Inferior parietal cortex (tissue), 1 donor: ENCODE measurements at regions not wholly inside any gene's neighbourhood (a gene's known extent, or its start where the extent isn't known, plus 50 kb on each side); places are given as distances from the start of the nearest gene placed in this dataset.

Experiments used
- DNase-seq: peaks from one replicate; pipeline ENCODE4 v3.0.0-alpha.2; 2016; ENCODE audit errors: extremely low spot score

DNA sequence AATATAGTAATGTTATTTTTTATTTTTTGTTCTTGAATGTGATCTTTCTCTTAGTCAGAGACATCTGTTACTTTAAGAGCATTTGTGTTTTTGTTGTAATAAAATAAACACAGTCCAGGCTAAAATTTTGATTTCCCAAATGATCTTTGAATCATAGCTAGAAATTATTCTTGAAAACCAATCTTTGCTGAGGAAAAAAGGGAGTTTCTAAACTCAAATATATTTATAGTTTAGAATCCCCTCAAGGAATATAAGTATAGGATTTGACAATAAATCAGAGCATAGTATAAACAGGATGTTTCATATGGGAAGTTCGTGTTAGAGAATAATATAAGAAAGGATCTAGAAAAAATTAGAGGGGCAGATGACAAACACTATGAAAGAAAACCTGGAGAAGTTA lies 118.8 kb upstream of the ADAMTS19 start:
- DNase-seq = no peak

DNA sequence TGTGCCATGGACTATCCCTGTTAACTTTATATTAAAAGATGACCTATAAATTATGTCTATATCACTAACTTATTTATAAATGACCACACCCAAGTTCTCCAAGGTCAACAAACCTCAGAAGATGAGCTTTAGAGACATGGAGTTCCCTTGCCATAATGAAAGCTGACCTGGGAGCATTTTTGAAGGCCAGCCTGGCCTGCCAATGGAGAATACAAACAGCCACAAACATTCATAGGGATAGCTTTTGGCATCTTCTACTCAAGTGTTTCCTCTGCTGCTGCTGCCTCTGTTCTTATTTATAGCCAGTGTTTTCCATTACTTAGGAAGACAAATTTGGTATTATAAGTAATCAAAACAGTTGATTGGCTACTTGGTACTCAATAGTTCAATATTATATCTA lies 117.3 kb upstream of the ADAMTS19 start:
- no peak for DNase-seq

DNA sequence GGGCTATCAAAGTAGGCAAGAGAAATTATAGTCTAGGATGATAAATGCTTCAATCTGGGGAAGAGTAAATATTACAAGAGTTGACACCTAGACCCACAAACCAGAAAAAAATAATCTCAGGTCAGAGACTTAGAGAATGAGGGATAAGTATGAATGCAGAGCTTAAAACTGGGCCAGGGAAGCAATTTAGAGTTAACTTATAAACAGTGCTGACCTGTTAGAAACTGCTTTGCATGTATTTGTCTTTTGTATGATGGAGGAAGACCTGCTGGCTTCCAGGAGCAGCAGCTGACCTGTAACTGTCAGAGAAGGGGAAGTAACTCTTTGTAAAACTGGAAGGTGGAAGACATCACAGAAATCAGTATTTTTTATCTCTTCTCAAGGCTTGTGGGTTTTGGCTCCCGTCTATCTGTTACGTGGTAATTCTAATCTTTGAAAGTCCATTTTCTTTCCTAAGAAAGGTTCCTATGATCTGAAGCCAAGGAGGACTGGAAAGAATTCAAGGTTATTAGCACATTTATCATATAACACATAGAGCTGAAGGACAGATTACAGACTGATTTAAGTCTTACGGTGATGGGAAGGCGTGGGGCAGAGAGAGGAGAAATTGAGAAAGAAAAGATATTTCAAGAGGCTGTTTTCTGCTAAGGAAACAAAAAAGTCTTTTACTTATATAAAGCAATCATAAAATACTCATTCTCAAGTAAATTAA lies 114.7 kb upstream of the ADAMTS19 start:
- DNase-seq = no peak

DNA sequence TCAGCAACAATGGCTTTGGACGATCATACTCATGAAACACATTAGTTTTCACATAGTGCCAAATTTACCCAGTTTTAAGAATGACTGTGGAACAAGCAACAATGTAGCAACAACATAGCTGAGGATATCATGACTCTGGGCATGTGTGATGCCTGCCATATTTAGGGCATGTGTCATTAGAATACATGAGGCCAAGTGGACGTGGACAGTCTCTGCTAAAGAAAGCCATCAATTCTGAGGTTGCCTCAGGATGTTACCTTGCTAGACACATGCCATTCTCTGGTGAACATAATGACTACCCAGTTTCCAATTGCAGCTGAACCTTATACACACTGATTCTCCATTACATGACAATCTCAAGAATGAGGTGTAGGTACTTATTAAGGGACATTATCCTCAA lies 103.3 kb upstream of the ADAMTS19 start:
- no peak for DNase-seq

DNA sequence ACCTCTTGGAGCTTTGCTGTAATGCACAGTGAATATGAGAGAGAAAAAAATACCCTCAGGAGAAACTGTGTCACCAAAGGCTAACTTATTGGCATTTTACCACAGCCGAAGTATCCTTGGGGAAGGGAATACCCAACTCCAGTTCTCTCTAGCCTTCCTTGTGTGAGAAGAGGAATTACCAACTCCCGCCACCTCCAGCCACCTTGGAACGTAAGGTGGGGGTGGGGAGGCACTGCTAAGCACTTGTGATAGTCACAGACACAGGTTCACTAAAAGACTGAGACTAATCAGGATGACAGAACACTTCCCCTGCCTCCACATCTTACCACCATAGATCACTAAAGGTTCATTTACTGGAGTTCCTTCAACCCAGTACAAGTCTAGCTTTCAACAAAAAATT lies 102.0 kb upstream of the ADAMTS19 start:
- no peak for DNase-seq

DNA sequence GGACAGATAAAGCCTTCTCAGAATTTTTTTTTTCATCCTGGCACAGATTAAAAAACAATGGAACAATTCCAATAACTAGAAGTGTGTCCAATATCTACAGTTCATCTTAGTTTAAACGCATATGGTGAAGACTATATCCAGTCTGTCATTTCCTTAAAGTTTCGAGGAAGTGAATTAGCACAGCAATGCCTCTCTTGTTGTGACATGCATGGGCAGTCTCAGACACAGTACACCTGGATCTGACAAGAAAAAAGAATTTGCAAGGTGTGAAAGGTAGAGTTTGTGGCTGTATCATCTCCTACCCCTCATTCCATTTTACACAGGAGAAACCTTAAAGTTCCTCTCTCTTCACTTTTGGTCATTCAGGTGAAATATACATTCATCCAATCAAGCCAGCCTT lies 100.6 kb upstream of the ADAMTS19 start:
- no peak for DNase-seq

DNA sequence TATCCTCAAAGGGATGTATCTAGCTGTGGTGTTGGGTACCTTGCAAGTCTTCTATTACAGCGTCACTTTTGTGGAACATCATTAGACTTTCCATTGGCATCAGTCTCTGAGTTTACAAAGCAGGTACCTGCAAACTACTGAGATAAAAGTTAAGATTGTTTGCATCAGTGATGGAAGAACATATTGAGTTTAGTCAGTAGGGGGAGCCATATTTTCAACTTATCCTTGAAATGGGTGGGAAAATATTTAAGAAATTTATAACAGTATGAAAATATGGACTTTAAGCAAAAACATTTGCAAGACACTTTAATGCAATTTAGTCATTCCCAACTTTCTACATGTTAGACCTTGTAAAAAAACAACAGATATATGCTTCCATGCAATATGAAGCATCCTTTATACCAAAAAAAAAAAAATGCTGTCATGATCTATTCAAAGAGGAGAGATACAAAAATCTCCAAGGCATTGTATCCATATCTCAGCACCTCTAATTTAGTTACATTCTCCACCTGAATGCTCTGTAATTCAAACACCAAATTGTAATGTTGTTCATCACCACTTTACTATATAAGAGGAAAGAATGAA lies 98.6 kb upstream of the ADAMTS19 start:
- DNase-seq = peak; percentile 11

DNA sequence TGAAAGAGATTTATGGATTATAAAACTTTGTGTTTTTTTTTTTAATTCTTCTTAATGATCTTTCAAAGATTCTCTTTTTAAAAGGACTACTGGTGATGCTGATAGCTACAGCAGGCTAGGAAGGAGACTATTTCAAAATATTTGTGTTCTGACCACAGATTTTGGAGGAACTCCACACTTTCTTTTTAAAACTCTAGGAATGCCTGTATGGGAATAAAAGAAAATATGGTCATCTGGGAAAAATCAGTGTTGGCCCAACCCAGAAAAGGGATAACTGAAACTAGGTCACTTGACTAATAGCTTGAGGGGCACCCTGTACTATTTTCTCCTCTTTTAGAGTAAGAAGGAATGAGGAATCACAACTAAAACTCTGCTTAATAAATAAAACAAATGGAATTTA lies 97.6 kb upstream of the ADAMTS19 start:
- DNase-seq = no peak

DNA sequence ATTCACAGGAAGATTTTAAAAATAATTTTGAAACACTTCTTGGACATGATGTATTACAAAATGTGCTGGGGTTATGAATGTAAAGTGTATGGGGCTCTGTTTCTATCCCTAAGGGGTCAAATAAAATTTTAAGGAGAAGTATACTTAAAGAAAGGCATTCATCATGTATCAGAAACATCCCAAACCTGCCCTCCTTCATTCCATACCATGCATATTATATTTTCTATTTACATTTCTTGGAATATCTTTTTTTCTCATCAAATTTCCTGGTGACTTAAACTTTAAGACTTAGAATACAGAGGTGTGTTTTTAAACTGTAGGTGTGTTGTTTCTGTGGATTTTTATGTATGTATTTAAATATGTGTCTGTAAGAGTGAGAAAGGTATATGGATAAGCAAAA lies 96.1 kb upstream of the ADAMTS19 start:
- DNase-seq = no peak

DNA sequence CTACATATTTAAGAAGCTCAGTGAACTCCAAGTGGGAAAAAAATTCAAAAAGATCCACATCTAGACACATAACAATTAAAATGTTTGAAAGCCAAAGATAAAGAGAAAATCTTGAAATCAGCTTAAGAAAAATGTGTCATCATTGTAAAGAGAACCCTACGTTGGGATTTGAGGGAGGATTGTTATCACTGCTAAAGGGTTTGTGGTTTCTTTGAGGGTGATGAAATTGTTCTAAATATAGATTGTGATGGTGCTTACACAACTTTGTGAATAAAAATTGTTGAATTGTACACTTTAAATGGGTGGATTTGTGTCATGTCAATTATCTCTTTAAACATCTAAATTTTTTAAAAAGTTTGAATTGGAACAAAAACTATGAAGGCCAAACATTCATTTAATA lies 92.2 kb upstream of the ADAMTS19 start:
- no peak for DNase-seq

DNA sequence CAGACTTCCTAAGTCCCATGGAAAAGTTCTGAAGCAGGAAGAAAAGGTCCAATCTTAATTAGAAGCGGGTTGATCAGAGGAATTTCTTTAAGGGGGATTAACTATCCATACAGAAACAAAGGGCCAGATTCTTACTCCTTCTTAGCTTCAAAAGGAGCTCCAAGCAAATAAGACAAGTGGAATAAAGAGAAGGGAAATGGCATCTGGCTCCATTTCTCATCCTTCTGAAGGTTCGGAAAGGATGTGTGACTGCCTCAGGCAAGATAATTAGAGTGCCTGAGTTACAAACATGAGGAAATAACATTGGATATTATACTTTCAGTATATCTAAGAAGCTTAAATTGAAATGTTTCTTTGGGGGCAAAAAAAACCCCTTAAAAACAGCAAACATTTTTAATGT lies 88.1 kb upstream of the ADAMTS19 start:
- no peak for DNase-seq

DNA sequence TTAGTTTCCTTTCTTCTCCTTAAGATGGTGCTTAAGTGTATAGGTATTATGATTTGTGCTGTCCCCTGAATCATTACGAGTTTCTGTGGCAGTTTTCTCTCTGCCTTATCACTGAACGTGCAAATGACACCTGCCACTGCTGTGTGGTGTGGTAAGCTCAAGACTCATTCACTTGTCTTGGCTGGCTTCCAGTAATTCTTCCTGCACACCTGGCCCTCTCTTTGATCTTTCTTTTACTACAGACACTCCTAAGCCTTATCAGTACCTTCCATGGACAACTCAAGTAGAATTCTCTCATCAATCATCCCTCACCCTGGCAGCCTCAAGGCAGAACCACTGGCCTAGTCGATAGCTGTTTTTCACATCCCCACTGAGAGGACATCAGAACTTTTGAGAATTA lies 82.6 kb upstream of the ADAMTS19 start:
- DNase-seq = no peak

DNA sequence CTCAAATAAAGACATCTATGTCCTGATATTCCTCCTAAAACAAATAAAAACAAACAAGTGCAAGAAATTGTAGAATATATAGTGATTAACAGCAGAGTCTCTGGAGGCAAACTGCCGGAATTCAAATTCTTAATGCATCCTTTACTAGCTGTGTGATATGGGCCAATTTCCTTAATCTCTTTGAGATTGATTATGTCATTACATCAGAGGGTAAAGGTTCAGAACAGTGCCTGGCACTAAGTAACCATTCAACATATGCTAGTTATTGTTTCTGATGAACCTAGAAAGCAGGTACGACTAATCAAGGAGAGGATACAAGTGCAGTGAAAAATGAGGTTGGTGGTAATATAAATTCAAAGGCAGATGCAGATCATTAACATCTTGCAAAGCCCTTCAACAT lies 81.1 kb upstream of the ADAMTS19 start:
- DNase-seq = no peak

DNA sequence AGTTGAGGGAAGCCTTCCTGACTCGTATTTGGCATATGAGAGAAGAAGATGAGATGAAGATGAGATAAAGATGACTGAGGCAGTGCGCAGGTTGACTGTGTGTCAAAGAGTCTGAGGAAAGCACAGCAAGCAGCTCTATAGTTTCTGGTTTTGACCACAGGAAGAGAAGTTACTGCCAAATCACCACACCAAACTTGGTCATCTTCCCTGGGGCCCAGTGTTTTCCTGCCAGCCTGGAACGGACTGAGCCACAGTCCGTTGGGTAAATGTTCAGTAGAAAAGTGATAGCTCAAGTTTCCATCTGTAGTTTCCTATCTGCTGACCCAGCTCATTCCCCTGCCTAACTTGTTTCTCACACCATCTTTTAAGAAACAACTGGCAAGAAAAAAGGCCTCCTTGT lies 80.7 kb upstream of the ADAMTS19 start:
- no peak for DNase-seq

DNA sequence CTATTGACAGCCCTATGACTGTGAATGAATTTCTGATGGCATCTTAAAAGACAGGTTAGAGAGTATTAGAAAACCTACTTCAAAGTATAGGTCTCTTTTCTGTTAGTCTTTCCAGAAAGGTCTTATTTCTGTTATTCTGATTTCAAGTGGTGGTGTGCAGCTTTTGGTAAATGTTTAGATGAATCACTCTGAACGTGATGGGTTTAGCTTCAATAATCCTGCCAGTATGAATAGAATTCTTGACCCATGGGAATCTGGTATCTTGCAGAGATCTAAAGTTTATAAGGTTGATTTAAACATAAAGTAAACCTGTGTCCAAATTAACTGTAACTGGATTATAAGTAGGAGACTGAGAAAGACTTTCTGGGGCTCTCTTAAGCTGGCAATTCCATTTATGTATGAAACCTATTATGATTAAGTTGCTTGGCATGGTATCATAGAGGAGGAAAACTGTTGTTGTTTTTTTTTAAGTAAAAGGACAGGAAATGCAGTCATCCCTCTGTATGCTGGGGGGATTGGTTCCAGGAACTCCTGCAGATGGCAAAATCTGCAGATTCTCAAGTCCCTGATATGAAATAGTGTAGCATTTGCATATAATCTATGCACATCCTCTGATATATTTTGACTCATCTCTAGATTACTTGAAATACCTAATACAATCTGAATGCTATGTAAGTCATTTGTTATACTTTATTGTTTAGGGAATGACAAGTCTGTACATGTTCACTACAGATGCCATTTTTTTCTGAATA lies 77.0 kb upstream of the ADAMTS19 start:
- DNase-seq = no peak

DNA sequence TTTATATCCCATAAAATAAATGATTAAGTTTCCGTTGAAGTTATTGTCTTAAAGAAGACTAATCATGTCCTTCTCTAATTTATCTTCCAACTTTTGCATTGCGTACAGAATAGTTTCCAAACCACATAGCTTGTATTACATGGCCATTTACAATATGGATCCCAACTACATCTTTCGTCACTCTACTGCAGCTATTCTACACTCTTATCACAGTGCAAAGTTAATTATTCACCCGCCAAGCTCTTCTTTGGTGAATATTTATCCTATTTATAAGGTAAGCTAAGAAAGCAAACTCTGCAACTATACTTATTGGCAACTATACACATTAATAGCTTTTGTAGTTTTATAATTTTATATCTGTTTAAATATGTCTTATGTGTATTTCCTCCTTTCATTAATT lies 75.9 kb upstream of the ADAMTS19 start:
- DNase-seq = no peak

DNA sequence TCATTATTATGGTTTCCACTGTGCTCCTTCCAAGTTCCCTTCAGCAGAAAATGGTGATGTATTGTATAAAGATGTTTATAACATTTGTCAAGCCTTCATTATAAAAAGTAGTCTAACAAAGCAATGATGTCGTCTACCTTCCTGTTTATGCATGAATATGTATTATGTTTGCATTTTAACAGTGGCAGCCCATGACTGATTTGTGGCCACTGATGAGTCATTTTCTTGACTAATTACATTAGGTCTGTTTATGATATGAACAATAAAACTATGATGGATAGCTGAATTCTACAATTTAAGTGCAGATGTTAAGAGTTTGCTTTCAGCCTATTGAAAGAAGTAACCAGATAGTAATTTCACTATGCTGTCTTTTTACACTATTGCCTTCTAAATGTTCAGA lies 75.4 kb upstream of the ADAMTS19 start:
- DNase-seq = no peak

DNA sequence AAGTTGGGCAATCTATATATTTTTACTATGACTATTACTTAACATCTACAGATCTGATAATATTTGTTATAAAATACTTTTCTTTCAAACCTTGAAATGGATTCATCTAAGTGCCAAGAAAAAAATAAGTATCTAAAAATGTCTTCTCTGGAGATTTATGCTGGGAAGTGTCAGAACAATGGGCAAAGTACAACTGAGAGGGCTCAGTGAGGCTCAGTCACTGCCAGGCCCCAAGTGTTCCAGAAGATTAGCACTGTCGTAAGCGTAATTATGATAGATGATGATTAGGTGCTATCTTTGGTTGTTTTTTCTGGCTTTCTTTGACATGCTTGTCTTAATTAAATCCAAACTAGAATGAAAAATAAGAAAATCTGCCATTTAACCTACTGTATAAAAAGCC lies 72.2 kb upstream of the ADAMTS19 start:
- no peak for DNase-seq

DNA sequence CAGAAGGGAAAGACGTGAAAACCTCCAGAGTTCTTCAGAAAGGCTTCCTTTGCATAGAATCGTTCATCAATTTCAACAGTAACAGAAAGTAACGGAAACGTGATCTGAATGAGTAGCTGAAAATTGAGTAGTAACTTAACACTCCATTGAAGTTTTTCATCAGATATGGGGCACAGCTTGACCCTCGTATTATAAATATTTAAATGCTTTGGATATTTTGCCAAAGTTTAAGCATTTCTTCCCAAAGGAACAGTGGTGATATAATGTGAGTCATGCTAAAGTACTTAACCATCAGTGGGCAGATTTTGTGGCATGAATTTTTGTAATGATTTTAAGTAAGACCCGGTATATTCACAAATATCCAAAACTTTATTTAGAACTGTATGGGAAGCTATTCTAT lies 67.4 kb upstream of the ADAMTS19 start:
- DNase-seq = no peak

DNA sequence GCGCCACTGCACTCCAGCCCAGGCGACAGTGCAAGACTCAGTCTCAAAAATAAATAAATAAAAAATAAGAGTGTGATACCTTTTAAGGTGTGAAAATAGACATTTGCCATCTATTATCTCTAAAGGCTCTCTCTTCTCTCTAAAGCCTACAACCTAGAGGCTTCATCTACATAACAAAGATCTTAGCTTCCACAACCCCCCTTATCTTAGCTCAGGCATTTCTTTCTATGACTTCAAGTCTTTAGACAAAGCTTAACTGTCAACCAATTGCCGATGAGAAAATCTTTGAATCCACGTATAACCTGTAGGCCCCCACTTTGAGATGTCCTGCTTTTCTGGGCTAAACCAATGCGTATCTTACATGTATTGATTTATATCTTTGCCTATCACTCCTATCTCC lies 64.9 kb upstream of the ADAMTS19 start:
- no peak for DNase-seq

DNA sequence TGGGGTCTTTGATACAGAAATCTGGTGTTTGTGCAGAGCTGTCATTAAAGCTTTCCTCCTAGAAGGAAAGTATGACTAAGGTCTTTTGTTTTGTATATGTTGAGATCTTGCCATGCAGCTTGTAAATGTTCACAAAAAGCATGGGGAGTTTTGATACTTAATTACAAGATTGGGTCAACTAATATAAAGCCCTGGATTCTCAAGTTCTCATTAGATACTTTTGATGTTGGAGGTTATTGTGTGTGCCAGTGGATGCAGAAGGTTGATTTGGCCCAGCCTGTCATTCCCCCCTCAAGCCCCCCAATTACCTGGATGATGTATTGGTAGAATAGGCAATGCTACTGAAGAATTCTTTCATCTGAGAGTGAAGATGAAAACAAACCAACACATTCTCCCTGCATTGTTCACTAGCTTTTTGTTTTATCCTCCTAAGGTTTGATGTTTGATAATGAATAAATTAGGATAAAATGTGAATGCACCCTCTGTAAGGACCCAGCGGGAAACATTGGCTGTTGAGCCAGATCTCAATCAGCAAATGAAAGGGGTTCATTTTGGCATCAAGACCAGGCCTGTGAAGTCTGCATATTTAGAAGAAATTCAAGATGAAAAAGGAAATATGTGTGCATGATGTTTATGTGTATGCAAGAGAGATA lies 61.9 kb upstream of the ADAMTS19 start:
- no peak for DNase-seq

DNA sequence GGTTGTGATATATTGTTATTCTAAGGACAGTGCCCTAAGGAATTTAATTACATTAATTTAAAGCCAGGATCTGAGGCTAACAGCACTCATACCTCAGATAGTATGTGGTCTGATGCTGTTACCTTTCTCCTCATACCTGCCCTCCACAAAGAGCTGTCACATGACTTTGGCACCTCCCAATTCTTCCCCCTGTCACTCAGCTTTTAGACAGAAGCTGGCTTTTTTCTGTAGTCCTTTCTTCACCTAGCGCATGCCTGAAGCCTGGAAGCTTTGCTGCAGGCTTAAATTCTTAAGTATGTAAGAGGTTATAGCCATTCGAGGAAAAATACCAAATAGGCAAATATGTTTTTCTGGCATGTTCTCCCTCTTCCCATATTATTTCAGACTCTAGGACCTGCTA lies 61.0 kb upstream of the ADAMTS19 start:
- DNase-seq = no peak
